ENCODE measurements at regions not wholly inside any gene's neighbourhood (a gene's known extent, or its start where the extent isn't known, plus 50 kb on each side); places are given as distances from the start of the nearest gene placed in this dataset.

GRCh38 chr22:48116871-48117270 lies 1354.4 kb downstream of the TBC1D22A start:
- no peak for DNase-seq (ENCODE audit: low read depth in 2 of 2)

GRCh38 chr22:48112687-48113521 lies 1350.5 kb downstream of the TBC1D22A start:
- DNase-seq (ENCODE audit: low read depth in 2 of 2) = no peak

GRCh38 chr22:48106715-48107259 lies 1344.3 kb downstream of the TBC1D22A start:
- no peak for DNase-seq (ENCODE audit: low read depth in 2 of 2)

DNA sequence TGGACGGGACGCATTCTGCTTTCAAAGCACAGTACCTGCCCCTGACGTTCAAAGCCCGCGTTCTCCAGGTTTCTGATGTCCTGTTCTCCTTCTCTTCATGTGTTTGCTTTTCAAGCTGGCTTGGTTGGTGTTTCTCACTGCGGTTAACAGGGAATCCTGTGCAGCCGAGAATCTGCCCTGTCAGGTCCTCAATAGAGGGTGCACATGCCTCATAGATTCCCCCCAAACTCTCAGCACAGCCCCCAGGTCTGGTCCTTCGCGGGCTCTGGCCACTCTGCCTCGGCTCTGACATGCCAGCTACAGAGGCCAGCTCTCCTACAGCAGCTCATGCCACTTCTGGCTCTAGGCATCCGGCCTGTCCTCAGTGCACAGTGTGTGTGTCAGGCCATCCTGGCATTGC lies 1343.8 kb downstream of the TBC1D22A start:
- DNase-seq (ENCODE audit: low read depth in 2 of 2) = no peak

DNA sequence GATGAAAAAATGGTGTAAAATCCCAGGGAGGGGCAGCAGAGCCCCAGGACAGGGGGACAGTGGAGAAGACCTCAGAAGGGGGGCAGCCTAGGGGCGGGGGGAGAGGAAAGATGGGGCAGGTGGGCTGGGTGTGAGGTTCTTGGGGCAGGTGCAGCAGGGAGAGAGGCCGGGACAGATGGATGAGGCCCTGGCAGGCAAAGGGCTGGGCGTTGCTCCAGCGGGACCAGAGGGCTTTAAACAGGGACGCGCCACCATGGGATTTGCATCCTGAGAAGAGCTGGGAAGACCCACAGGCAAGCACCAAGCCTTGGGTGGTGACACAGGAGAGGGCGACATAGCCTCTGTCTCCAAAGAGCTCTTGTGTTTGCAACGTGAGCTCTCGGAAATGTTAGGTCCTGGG lies 1342.8 kb downstream of the TBC1D22A start:
- DNase-seq (ENCODE audit: low read depth in 2 of 2) = no peak

DNA sequence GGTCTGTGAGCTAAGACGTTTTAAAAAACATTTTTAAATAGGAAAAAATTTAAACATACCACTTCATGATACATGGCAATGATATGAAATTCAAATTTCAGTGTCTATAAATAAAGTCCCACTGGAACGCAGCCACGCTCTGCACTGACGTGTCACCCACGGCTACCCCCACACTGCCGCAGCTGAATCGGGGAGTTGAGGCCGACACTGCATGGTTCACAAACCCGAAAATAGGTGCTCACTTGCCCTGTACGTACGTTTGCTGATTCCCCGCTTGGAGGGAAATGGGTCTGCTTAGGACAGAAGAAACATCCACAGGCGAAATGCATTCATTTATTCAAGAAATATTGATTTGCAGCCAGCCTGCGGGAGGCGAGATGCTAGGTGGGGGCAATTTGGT lies 1342.3 kb downstream of the TBC1D22A start:
- DNase-seq (ENCODE audit: low read depth in 2 of 2) = no peak

GRCh38 chr22:48104102-48104738 lies 1341.8 kb downstream of the TBC1D22A start:
- DNase-seq (ENCODE audit: low read depth in 2 of 2) = no peak

DNA sequence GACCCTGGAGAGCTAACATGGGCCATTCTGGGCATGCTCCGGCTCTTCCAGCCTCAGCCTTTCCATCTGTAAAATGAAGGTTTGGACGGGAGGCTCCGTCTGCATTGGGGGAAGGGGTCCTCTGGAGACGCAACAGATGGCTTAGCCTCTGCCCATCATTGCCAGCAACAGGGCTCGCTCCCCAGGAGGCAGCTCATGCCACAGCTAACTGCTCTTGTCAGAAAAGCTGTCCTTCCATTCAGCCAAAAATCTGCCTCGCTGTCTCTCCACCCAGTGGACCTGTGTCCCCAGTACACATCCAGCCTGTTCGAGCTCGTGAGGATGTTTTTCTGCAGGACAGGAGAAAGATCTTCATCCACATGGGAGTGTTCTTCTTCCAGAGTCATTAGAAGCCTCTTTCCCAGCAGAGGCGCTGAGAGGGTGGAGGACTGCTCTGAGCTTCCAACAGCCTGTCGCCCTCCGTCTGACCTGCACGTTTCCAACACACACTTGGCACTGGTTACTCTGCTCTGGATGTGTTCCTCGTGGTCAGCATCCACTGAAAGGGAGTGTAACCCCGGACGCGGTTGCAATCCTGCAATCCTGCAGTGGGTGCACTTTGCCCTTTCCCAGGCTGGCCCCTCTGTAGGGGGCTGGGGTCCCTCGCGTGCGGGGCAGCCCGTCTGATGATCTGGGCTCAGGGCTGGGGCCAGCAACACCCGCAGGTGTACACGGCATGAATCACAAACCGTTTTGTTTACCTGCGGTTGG lies 1340.9 kb downstream of the TBC1D22A start:
- no peak for DNase-seq (ENCODE audit: low read depth in 2 of 2)

DNA sequence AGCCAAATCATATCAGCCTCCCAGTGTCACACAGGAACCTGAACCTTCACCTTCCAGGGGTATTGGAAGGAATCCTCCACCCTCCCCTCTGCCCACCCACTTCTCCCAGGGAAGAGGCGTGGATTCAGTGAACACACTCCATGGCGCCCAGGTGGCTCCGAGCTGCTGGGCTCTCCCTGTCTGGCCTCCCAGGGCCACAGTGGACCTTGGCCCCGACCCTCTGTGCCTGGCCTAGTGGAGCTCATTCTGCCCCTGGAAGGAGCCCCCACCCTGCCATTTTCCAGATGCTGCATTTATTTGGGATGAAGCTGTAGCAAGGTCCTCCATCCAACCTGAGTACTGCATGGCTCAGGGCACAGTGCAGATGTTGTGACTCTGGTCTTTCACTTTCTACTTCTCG lies 1340.1 kb downstream of the TBC1D22A start:
- no peak for DNase-seq (ENCODE audit: low read depth in 2 of 2)

DNA sequence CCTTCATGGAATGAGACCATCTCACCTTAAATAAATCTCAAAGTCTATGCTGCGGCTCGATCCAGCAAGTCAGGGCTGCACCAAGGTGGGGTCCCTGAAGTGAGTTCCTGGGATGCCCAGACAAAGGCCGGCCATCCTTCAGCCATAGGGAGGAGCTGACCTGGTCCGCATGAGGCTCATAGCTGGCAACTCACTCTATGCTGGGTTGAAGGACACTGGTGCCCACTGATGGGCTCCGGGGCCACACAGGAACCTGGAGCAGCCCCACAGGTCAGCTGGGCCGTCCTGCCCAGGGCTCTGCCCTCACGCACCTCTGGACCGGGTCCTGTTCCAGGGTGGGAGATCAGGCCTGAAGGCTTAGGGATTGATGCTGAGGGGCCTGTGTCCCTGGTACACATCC lies 1339.3 kb downstream of the TBC1D22A start:
- DNase-seq (ENCODE audit: low read depth in 2 of 2) = no peak

DNA sequence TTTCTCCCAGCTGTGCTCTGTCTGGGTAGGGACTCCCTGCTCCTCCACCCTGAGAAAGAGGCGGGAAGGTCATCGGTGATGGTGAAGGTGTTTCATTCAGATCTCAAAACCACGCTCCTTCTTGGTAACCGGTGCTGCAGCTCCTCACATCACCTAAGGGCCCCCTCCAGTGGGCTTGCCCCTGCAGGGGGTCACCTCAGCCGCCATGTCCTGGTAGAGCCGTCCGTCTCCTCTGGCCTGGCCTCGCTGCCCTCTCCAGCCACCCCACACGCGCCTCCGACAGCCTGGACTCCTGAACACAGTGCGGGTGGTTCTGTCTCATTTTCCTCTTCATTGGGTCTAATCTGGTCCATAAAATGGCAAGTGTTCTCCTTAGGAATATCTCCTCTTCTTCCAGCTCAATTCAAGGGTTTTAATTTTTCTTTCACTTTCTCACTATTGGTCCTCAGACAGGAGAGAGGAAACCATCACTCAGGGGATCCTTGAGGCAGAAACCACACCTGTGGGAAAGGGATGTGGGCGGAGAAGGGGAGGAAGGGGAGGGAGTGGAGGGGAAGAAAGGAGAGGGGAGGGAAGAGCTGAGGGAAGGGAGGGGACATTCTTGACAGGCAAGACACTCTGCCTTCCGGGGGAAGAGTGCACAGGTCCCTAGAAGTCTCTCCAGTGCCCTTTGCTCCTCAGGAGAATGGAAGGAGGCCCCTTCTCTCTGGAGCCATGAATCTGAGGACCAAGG lies 1338.4 kb downstream of the TBC1D22A start:
- no peak for DNase-seq (ENCODE audit: low read depth in 2 of 2)

GRCh38 chr22:48099671-48100070 lies 1337.2 kb downstream of the TBC1D22A start:
- no peak for DNase-seq (ENCODE audit: low read depth in 2 of 2)

- DNase-seq (ENCODE audit: low read depth in 2 of 2) = no peak
Observed at GRCh38 chr22:48099251-48099650, 1336.8 kb downstream of the TBC1D22A start.

GRCh38 chr22:48098921-48099245 lies 1336.4 kb downstream of the TBC1D22A start:
- DNase-seq (ENCODE audit: low read depth in 2 of 2) = no peak

GRCh38 chr22:48098243-48098920 lies 1335.9 kb downstream of the TBC1D22A start:
- no peak for DNase-seq (ENCODE audit: low read depth in 2 of 2)

GRCh38 chr22:48097723-48098122 lies 1335.3 kb downstream of the TBC1D22A start:
- no peak for DNase-seq (ENCODE audit: low read depth in 2 of 2)

DNA sequence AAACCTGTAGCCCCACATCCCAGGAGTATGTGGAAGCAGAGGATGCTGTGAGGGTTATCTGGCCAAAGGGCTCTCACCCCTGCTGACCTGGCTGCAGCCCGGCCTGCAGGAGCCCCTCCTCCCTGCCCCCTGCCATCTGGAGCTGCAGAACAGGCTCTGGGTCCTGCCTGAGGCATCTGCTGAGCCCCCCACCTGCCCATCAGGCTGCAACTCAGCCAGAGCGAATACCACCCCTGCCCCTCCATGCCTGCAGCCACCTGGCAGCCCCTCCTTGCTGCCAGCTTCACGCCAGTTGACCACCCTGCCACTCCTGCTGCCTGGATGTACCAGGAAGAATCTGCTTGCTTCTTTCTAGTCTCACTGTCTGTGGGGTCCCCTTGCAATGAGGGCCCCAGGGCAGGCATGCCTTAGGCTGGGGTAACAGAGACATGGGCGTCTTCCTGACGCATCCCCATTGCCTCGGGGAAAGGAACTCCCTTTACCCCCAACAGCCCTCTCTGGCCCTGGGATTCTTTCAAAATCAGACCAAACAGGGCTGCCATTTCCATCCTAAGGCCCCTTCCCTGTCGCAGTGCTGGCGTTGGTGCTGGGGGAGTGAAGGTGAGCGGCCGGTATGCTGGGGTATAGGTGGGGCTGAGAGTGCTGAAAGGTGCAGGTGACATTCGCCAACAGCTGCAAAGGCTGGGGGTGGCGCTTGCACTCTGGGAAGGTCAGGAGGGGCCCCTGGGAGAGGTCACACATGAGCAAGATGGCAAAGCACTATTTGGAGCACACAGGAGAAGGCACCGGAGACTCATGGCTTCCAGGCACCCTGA lies 1334.6 kb downstream of the TBC1D22A start:
- DNase-seq (ENCODE audit: low read depth in 2 of 2) = no peak

- no peak for DNase-seq (ENCODE audit: low read depth in 2 of 2)
Observed at GRCh38 chr22:48096411-48096810, 1334.0 kb downstream of the TBC1D22A start.

DNA sequence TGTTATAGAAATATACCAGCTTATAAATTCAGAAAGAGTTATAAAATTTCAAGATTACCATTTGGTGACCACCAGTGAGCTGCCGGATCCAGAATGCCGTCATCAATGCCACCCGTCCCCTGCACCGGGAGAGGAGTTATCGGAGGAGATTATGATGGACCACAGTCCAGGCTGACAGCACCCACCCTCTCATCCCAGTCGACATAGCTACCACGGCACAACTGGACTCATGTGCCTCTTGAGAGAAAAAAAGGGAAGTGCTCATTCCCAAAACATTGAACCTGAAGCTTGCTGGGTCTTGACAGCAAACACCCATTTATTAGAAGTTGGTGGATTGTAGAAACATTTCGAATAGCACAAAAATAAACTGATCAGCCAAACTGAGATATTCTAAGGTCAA lies 1331.5 kb downstream of the TBC1D22A start:
- no peak for DNase-seq (ENCODE audit: low read depth in 2 of 2)

DNA sequence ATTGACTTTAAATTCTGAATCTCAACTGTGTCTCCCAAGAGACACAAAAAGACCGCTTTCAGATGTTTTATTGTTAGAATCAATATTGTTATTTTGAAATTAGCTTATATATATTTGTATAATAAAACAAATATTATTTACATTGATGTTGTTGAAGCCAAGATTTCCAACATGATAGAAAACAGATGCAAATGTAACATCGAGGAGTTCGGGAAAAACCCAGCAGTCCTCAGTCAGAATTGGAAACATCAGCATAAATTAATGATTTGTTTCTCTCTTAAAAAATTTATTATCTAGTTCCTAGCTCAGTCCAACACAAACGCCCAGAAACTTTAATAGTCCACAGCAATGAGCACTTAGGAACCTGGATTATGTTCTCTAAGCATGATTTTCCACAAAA lies 1330.4 kb downstream of the TBC1D22A start:
- no peak for DNase-seq (ENCODE audit: low read depth in 2 of 2)
